ENCODE measurements at regions not wholly inside any gene's neighbourhood (a gene's known extent, or its start where the extent isn't known, plus 50 kb on each side); places are given as distances from the start of the nearest gene placed in this dataset.

- no peak overlapping the region for H2AFZ ChIP-seq (ENCODE audit: low read depth, low read length)
- no peak overlapping the region for H3K9ac ChIP-seq (ENCODE audit: low read length)
- FAIRE-seq (no peak), DNase-seq (ENCODE audit: low read depth) (no peak)
- no peaks in the 10 kb centered on the region for H3K27me3 ChIP-seq (ENCODE audit: insufficient read depth, low read length)
- Mint-ChIP-seq H3K27ac (ENCODE audit: unreplicated experiment) (no peak overlapping the region), H3K4me3 (ENCODE audit: unreplicated experiment) (no peak overlapping the region), H3K27me3 (ENCODE audit: low read depth, unreplicated experiment) (no peaks in the 10 kb centered on the region), H3K4me1 (ENCODE audit: low read depth, unreplicated experiment) (no peaks in the 10 kb centered on the region), H3K36me3 (ENCODE audit: low read depth, unreplicated experiment) (no peaks in the 10 kb centered on the region), H3K9me3 (ENCODE audit: unreplicated experiment) (peaks cover 3% of the 10 kb centered on the region)
- no peaks in the 10 kb centered on the region for H4K20me1 ChIP-seq (ENCODE audit: insufficient read depth, low read length)
- TF ChIP-seq CTCF (IDR thresholded peaks at IDR 0.05; ENCODE audit: insufficient read depth, low read depth, low read length) (no peak), EZH2 (IDR thresholded peaks at IDR 0.05; ENCODE audit: insufficient read depth, low read length) (no peak)
- H3K9me3 ChIP-seq (ENCODE audit: insufficient read depth, low read depth, low read length): no peaks in the 10 kb centered on the region
- H3K4me3 ChIP-seq (ENCODE audit: insufficient read depth, low read depth, low read length): no peak overlapping the region
- no peak overlapping the region for H3K4me2 ChIP-seq (ENCODE audit: low read length)
- H3K27ac ChIP-seq (ENCODE audit: low read depth, low read length): no peak overlapping the region
- H3K79me2 ChIP-seq (ENCODE audit: insufficient read depth, low read length): no peaks in the 10 kb centered on the region
- H3K36me3 ChIP-seq (ENCODE audit: insufficient read depth, low read length): no peaks in the 10 kb centered on the region
- no peaks in the 10 kb centered on the region for H3K4me1 ChIP-seq (ENCODE audit: insufficient read depth, low read length)
These were observed 301.8 kb upstream of the TBC1D5 start for GRCh38 chr3:18044191-18044590.

GRCh38 chr3:18036450-18036815, 294.0 kb upstream of the TBC1D5 start:
- no peaks in the 10 kb centered on the region for H3K27me3 Mint-ChIP-seq (ENCODE audit: low read depth, unreplicated experiment)
- Histone ChIP-seq H3K9ac (ENCODE audit: low read length) (no peak overlapping the region), H3K4me1 (ENCODE audit: insufficient read depth, low read length) (no peaks in the 10 kb centered on the region), H3K4me3 (ENCODE audit: insufficient read depth, low read depth, low read length) (no peak overlapping the region), H4K20me1 (ENCODE audit: insufficient read depth, low read length) (no peaks in the 10 kb centered on the region), H3K9me3 (ENCODE audit: insufficient read depth, low read depth, low read length) (no peaks in the 10 kb centered on the region), H3K36me3 (ENCODE audit: insufficient read depth, low read length) (no peaks in the 10 kb centered on the region), H2AFZ (ENCODE audit: low read depth, low read length) (no peak overlapping the region), H3K27ac (ENCODE audit: low read depth, low read length) (no peak overlapping the region), H3K79me2 (ENCODE audit: insufficient read depth, low read length) (no peaks in the 10 kb centered on the region), H3K27me3 (ENCODE audit: insufficient read depth, low read length) (no peaks in the 10 kb centered on the region), H3K4me2 (ENCODE audit: low read length) (no peak overlapping the region)
- no peak for TF ChIP-seq CTCF (IDR thresholded peaks at IDR 0.05; ENCODE audit: insufficient read depth, low read depth, low read length)
- no peak for DNase-seq (ENCODE audit: low read depth)
- no peaks in the 10 kb centered on the region for H3K4me1 Mint-ChIP-seq (ENCODE audit: low read depth, unreplicated experiment)
- no peak for FAIRE-seq
- no peak overlapping the region for H3K27ac Mint-ChIP-seq (ENCODE audit: unreplicated experiment)
- no peaks in the 10 kb centered on the region for H3K36me3 Mint-ChIP-seq (ENCODE audit: low read depth, unreplicated experiment)
- peaks cover 1% of the 10 kb centered on the region for H3K9me3 Mint-ChIP-seq (ENCODE audit: unreplicated experiment)
- H3K4me3 Mint-ChIP-seq (ENCODE audit: unreplicated experiment): no peak overlapping the region

- Histone ChIP-seq H4K20me1 (ENCODE audit: insufficient read depth, low read length) (no peaks in the 10 kb centered on the region), H3K79me2 (ENCODE audit: insufficient read depth, low read length) (no peaks in the 10 kb centered on the region), H3K9ac (ENCODE audit: low read length) (no peak overlapping the region), H3K27ac (ENCODE audit: low read depth, low read length) (no peak overlapping the region), H2AFZ (ENCODE audit: low read depth, low read length) (no peak overlapping the region), H3K27me3 (ENCODE audit: insufficient read depth, low read length) (no peaks in the 10 kb centered on the region), H3K4me2 (ENCODE audit: low read length) (no peak overlapping the region), H3K4me3 (ENCODE audit: insufficient read depth, low read depth, low read length) (no peak overlapping the region), H3K36me3 (ENCODE audit: insufficient read depth, low read length) (no peaks in the 10 kb centered on the region), H3K9me3 (ENCODE audit: insufficient read depth, low read depth, low read length) (no peaks in the 10 kb centered on the region), H3K4me1 (ENCODE audit: insufficient read depth, low read length) (no peaks in the 10 kb centered on the region)
- FAIRE-seq (no peak), DNase-seq (ENCODE audit: low read depth) (no peak)
- TF ChIP-seq CTCF (IDR thresholded peaks at IDR 0.05; ENCODE audit: insufficient read depth, low read depth, low read length) (no peak), EZH2 (IDR thresholded peaks at IDR 0.05; ENCODE audit: insufficient read depth, low read length) (no peak)
- H3K4me3 Mint-ChIP-seq (ENCODE audit: unreplicated experiment): no peak overlapping the region
- no peak overlapping the region for H3K27ac Mint-ChIP-seq (ENCODE audit: unreplicated experiment)
- H3K27me3 Mint-ChIP-seq (ENCODE audit: low read depth, unreplicated experiment): no peaks in the 10 kb centered on the region
- H3K36me3 Mint-ChIP-seq (ENCODE audit: low read depth, unreplicated experiment): no peaks in the 10 kb centered on the region
- H3K4me1 Mint-ChIP-seq (ENCODE audit: low read depth, unreplicated experiment): no peaks in the 10 kb centered on the region
- H3K9me3 Mint-ChIP-seq (ENCODE audit: unreplicated experiment): no peaks in the 10 kb centered on the region
These were observed 293.4 kb upstream of the TBC1D5 start for GRCh38 chr3:18035641-18036449.

All from astrocyte (in vitro differentiated cells and primary cell).